ENCODE measurements at regions not wholly inside any gene's neighbourhood (a gene's known extent, or its start where the extent isn't known, plus 50 kb on each side); places are given as distances from the start of the nearest gene placed in this dataset.

GRCh38 chr2:64910972-64911433, 78.2 kb upstream of the SLC1A4 start:
- no peak for DNase-seq (ENCODE audit: extremely low read depth, low read depth)
- no peak for TF ChIP-seq CTCF (IDR thresholded peaks at IDR 0.05; ENCODE audit: low read depth, low read length)

- DNase-seq (ENCODE audit: extremely low read depth, low read depth) = no peak
- TF ChIP-seq CTCF (IDR thresholded peaks at IDR 0.05; ENCODE audit: low read depth, low read length) = no peak; the same call in 1 of the 2 replicates
Observed at GRCh38 chr2:64913357-64913869, 75.8 kb upstream of the SLC1A4 start.

- no peak for DNase-seq (ENCODE audit: extremely low read depth, low read depth)
- no peak for TF ChIP-seq CTCF (IDR thresholded peaks at IDR 0.05; ENCODE audit: low read depth, low read length)
Observed at GRCh38 chr2:64914247-64914646, 75.0 kb upstream of the SLC1A4 start.

- no peak for DNase-seq (ENCODE audit: extremely low read depth, low read depth)
- TF ChIP-seq CTCF (IDR thresholded peaks at IDR 0.05; ENCODE audit: low read depth, low read length) = no peak
Observed at GRCh38 chr2:64914735-64915509, 74.3 kb upstream of the SLC1A4 start.

GRCh38 chr2:64915510-64915900, 73.7 kb upstream of the SLC1A4 start:
- TF ChIP-seq CTCF (IDR thresholded peaks at IDR 0.05; ENCODE audit: low read depth, low read length) = no peak
- no peak for DNase-seq (ENCODE audit: extremely low read depth, low read depth)

- no peak for TF ChIP-seq CTCF (IDR thresholded peaks at IDR 0.05; ENCODE audit: low read depth, low read length)
- no peak for DNase-seq (ENCODE audit: extremely low read depth, low read depth)
Observed at GRCh38 chr2:64918220-64918886, 70.8 kb upstream of the SLC1A4 start.

GRCh38 chr2:64919261-64919660, 69.9 kb upstream of the SLC1A4 start:
- TF ChIP-seq CTCF (IDR thresholded peaks at IDR 0.05; ENCODE audit: low read depth, low read length) = no peak
- no peak for DNase-seq (ENCODE audit: extremely low read depth, low read depth)

All from AG09319 (cell line).